ENCODE measurements at regions not wholly inside any gene's neighbourhood (a gene's known extent, or its start where the extent isn't known, plus 50 kb on each side); places are given as distances from the start of the nearest gene placed in this dataset.
"Not testable (repeated sequence)": the region's sequence is repeated elsewhere in the genome, so short reads cannot be mapped to it uniquely, and the experiment has no call there.

- H3K27me3 ChIP-seq (ENCODE audit: insufficient read depth, low read length), result no peaks in the 10 kb centered on the region
- no peak overlapping the region for H3K4me3 ChIP-seq (ENCODE audit: low read depth, low read length, poor library complexity, severe bottlenecking)
- H3K79me2 ChIP-seq (ENCODE audit: insufficient read depth, low read length), result no peaks in the 10 kb centered on the region
- no peaks in the 10 kb centered on the region for H4K20me1 ChIP-seq (ENCODE audit: insufficient read depth, low read length)
- H3K4me2 ChIP-seq (ENCODE audit: low read length), result no peak overlapping the region
- H2AFZ ChIP-seq (ENCODE audit: low read length), result no peak overlapping the region
- no peaks in the 10 kb centered on the region for H3K4me1 ChIP-seq (ENCODE audit: insufficient read depth, low read length, severe bottlenecking)
- no peak overlapping the region for H3K9ac ChIP-seq (ENCODE audit: low read length)
- no peaks in the 10 kb centered on the region for H3K36me3 ChIP-seq (ENCODE audit: insufficient read depth, low read length)
- no peak overlapping the region for H3K27ac ChIP-seq (ENCODE audit: low read depth, low read length, poor library complexity, severe bottlenecking)
- no peak for TF ChIP-seq EZH2 (IDR thresholded peaks at IDR 0.05; ENCODE audit: borderline replicate concordance, low read length)
- TF ChIP-seq CTCF (IDR thresholded peaks at IDR 0.05; ENCODE audit: low read length), result no peak
- H3K9me3 ChIP-seq (ENCODE audit: low read length), result 0 out of 2 replicates have a peak, but pooled peaks cover under 1% of the 10 kb centered on the region
- H3K9me2 ChIP-seq (ENCODE audit: low read depth, low read length), result no peaks in the 10 kb centered on the region
- no peaks in the 10 kb centered on the region for H3F3A ChIP-seq (ENCODE audit: insufficient read depth, low read length)
Measured at GRCh38 chr2:16057661-16058060, 117.3 kb downstream of the MYCN start.

GRCh38 chr2:16055848-16056580, 115.7 kb downstream of the MYCN start:
- Histone ChIP-seq H3K27ac (ENCODE audit: low read depth, low read length, poor library complexity, severe bottlenecking) (no peak overlapping the region), H3K9me2 (ENCODE audit: low read depth, low read length) (no peaks in the 10 kb centered on the region), H3K4me1 (ENCODE audit: insufficient read depth, low read length, severe bottlenecking) (no peaks in the 10 kb centered on the region), H2AFZ (ENCODE audit: low read length) (no peak overlapping the region), H3F3A (ENCODE audit: insufficient read depth, low read length) (no peaks in the 10 kb centered on the region), H3K4me2 (ENCODE audit: low read length) (no peak overlapping the region), H3K4me3 (ENCODE audit: low read depth, low read length, poor library complexity, severe bottlenecking) (no peak overlapping the region), H4K20me1 (ENCODE audit: insufficient read depth, low read length) (no peaks in the 10 kb centered on the region), H3K27me3 (ENCODE audit: insufficient read depth, low read length) (no peaks in the 10 kb centered on the region), H3K9me3 (ENCODE audit: low read length) (no peaks in the 10 kb centered on the region), H3K9ac (ENCODE audit: low read length) (no peak overlapping the region), H3K36me3 (ENCODE audit: insufficient read depth, low read length) (no peaks in the 10 kb centered on the region), H3K79me2 (ENCODE audit: insufficient read depth, low read length) (no peaks in the 10 kb centered on the region)
- TF ChIP-seq EZH2 (IDR thresholded peaks at IDR 0.05; ENCODE audit: borderline replicate concordance, low read length) (no peak), CTCF (IDR thresholded peaks at IDR 0.05; ENCODE audit: low read length) (no peak)

DNA sequence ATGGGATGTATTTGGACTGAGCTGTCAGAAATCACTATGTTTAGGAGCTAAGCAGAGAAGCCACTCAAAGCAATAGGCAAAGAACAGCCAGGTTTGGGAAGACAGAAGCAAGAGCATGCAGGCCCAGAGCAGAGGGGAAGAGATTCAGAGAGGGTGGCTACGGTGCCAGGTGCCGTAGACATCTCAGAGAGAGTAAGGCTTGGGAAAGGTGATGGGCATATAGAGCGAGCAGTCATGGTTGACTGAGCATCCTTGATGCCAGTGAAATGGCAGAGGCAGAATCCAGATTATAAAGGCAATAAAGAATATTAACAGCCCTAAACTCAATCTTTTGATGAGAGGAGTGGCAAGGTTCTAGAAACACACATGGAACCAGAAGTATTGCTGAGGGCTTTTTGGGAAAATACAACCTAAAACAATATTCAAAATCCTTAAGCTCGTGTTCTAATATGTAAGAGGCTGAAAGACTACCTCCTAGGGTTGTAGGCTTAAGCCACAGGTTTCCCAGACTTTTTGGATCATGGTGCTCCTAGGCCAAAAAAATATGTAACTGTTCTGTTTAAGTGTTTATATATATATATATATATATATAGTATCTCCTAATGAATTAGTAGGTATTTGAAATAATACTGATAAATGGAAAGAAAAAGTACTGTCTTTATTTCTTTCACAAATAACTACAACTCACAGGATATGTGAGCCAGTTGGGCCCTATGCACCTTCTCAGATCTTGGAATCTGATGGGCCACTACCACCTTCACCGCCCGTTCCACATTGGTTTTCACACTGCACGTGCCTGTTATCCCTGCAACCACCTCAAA, 113.3 kb downstream of the MYCN start:
- no peak overlapping the region for H3K27ac ChIP-seq (ENCODE audit: low read depth, low read length, poor library complexity, severe bottlenecking)
- H3K36me3 ChIP-seq (ENCODE audit: insufficient read depth, low read length), result no peaks in the 10 kb centered on the region
- H3F3A ChIP-seq (ENCODE audit: insufficient read depth, low read length), result no peaks in the 10 kb centered on the region
- no peaks in the 10 kb centered on the region for H3K27me3 ChIP-seq (ENCODE audit: insufficient read depth, low read length)
- no peak for TF ChIP-seq CTCF (IDR thresholded peaks at IDR 0.05; ENCODE audit: low read length)
- TF ChIP-seq EZH2 (IDR thresholded peaks at IDR 0.05; ENCODE audit: borderline replicate concordance, low read length), result no peak
- no peak overlapping the region for H3K9ac ChIP-seq (ENCODE audit: low read length)
- no peaks in the 10 kb centered on the region for H3K9me3 ChIP-seq (ENCODE audit: low read length)
- H4K20me1 ChIP-seq (ENCODE audit: insufficient read depth, low read length), result no peaks in the 10 kb centered on the region
- no peaks in the 10 kb centered on the region for H3K79me2 ChIP-seq (ENCODE audit: insufficient read depth, low read length)
- no peak overlapping the region for H3K4me3 ChIP-seq (ENCODE audit: low read depth, low read length, poor library complexity, severe bottlenecking)
- no peaks in the 10 kb centered on the region for H3K9me2 ChIP-seq (ENCODE audit: low read depth, low read length)
- no peak overlapping the region for H2AFZ ChIP-seq (ENCODE audit: low read length)
- no peaks in the 10 kb centered on the region for H3K4me1 ChIP-seq (ENCODE audit: insufficient read depth, low read length, severe bottlenecking)
- no peak overlapping the region for H3K4me2 ChIP-seq (ENCODE audit: low read length)

- not testable (repeated sequence) for H3K36me3 ChIP-seq (ENCODE audit: insufficient read depth, low read length); H3K9ac ChIP-seq (ENCODE audit: low read length); H3K27me3 ChIP-seq (ENCODE audit: insufficient read depth, low read length); H3K9me2 ChIP-seq (ENCODE audit: low read depth, low read length); H3K4me2 ChIP-seq (ENCODE audit: low read length); H3K27ac ChIP-seq (ENCODE audit: low read depth, low read length, poor library complexity, severe bottlenecking); H3K4me3 ChIP-seq (ENCODE audit: low read depth, low read length, poor library complexity, severe bottlenecking); H3K9me3 ChIP-seq (ENCODE audit: low read length); H4K20me1 ChIP-seq (ENCODE audit: insufficient read depth, low read length); H2AFZ ChIP-seq (ENCODE audit: low read length); H3K79me2 ChIP-seq (ENCODE audit: insufficient read depth, low read length); H3F3A ChIP-seq (ENCODE audit: insufficient read depth, low read length); H3K4me1 ChIP-seq (ENCODE audit: insufficient read depth, low read length, severe bottlenecking)
Measured at GRCh38 chr2:16052571-16053052, 112.3 kb downstream of the MYCN start.
